SKM-1 (cell line): ENCODE measurements at regions not wholly inside any gene's neighbourhood (a gene's known extent, or its start where the extent isn't known, plus 50 kb on each side); places are given as distances from the start of the nearest gene placed in this dataset.
"Not testable (repeated sequence)": the region's sequence is repeated elsewhere in the genome, so short reads cannot be mapped to it uniquely, and the experiment has no call there.

Experiments
- DNase-seq: peaks from one replicate; lab custom pipeline; 2025; ENCODE audit not compliant: unreplicated experiment; lab: John Stamatoyannopoulos, UW

DNA sequence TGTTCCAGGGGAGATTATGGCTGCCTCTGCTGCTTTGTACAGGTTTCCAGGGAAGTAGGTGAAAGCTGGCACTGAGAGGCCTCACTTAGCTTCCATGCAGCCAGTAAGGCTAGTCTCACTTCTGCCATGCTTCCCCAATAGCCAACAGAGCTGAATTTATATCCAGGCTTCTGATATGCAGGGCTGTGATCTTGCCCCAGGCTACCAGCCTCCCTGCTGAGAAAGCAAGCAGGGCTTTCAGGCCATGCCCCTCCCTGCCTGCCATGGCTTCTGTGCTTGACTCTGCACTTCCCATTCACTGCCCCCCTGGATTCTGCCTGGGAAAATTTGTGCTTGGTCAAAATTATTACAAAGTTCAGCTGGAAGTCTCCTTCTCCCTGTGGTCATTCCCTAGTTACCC lies 302.1 kb upstream of the FBXO33 start:
- DNase-seq: no peak

DNA sequence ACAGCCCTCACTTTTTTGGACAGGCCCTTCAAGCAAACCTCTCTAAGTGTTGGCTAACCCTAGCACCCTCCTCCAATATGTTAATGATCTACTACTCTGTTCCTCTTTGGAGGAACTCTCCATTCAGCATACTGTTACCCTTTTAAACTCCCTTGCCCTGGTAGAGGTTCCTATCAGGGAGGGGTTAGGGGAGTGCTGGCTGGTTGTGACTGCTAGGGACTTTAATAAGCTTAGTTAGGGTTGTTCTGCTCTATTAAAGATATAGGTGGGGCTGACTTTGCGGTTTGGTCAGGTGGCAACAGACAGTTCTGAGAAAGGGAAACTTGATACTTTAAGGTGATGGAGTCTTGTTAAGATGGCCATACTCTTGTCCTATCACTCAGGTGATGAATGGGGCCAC lies 301.5 kb upstream of the FBXO33 start:
- DNase-seq: no peak

- no peak for DNase-seq
Observed at GRCh38 chr14:39731912-39732311, 299.7 kb upstream of the FBXO33 start.

GRCh38 chr14:39726563-39726962 lies 294.3 kb upstream of the FBXO33 start:
- DNase-seq: no peak

DNA sequence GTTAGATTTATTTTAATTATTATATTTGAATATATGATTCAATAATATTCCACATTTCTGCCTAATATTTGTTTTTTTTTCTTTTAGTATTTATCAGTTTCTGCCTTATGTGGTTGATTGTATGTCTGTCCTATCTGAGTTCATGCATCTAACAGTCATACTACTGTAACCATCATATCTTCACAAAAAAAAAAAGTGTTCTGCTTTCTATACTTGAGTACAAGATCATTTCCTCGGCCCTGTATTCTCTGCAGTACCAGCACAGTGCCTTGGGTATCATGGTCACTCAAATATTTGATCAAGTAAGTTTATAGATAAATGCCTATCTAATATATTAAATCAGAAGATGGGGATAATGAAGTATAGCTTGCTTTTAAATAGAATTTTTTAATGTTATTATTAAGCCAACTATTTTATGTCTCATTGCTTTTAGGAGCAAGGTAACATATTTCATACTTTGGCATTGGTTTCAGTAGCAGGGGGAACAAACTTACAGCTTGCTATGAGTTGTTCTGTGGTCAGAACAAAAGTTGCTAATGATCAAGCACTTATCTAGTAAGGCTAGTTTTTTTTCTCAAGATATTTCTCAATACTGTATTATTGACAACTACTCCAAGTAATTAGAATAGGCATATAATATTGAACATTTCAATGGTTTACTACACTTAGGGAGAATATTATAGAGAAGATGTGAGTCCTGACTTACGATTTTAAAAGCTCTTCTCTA lies 290.5 kb upstream of the FBXO33 start:
- no peak for DNase-seq

DNA sequence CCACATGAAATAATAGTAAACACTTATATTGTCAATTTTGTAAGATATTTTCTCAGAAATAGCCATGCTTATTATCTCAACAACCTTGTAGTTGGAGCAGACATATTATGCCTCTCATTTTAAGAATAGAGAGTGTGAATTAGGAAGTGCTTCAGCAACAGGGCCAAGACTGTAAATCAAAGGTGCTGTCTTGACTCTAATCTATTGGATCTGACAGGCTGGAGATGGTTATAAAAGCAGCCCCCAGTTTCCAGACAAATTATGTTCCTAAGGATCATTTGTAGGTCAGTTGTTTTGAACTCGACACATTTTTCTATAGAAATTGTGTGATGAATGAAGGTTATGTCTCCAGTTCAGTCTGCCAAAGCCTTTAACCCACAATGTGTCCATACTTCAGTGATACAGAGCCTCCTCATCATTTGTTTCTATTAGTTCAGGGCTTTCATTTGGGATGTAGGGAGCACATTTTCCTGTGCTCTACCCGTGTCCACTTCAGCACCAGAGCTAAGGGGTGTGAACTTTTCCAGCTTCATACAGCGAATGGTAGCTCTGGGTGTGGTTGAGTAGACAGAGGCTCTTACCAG lies 284.8 kb upstream of the FBXO33 start:
- DNase-seq: no peak

DNA sequence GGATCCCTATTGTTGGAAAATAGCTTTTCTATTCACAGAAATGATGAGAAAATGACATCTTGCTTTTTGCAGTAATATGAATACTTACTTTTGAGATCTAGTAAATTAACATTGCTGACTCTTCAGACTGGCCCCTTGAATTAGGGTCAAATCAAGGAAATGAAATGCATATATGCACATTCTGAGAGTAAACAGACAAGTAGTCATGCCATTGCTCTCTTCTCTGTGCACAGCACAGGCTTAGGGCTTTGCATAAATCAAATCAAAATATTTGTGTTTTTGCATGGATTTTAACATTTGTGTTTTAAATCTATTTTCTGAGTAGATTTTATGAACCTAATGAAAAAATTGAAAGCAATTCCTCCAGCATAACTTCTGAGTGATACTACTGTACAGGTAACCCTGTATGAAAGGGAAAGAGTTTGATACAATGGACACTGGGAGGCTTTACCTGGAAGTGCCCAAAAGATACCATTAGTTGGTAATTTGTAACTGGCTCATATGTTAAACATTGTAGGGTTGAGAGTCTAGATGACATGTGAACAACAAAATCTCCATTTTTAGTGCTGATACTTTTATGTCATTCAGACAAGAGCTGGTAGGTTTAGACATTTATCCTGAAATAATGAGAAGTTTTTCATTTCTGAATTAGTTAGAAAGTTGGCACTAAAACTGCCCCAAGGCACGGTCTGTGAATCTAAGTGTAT lies 280.2 kb upstream of the FBXO33 start:
- no peak for DNase-seq

GRCh38 chr14:39704594-39704993 lies 272.4 kb upstream of the FBXO33 start:
- DNase-seq: no peak

DNA sequence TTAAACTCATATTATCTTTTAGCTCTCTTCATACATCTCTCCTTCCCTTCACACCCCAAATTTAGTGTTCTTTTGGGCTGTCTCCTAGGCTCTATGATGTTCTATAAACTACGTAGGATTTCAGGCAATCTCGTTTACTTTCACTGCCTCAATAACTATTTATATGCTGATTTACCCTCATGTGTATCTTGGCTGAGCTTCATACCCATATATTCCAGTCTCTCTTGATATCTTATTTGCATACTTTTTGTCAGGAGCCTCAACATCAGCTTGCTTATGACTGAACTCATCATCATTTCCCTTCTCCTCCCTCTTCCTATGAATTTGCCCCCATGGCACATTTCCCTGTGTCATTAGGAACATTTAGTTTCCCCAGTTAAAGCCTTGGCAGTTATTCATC lies 262.1 kb upstream of the FBXO33 start:
- no peak for DNase-seq

GRCh38 chr14:39683691-39684260 lies 251.5 kb upstream of the FBXO33 start:
- no peak for DNase-seq

- DNase-seq: no peak
Observed at GRCh38 chr14:39682582-39682981, 250.3 kb upstream of the FBXO33 start.

GRCh38 chr14:39681782-39682399 lies 249.7 kb upstream of the FBXO33 start:
- DNase-seq: no peak

- no peak for DNase-seq
Observed at GRCh38 chr14:39680777-39681176, 248.5 kb upstream of the FBXO33 start.

- DNase-seq: no peak
Observed at GRCh38 chr14:39673734-39674133, 241.5 kb upstream of the FBXO33 start.

- no peak for DNase-seq
Observed at GRCh38 chr14:39673270-39673711, 241.1 kb upstream of the FBXO33 start.

- DNase-seq: no peak
Observed at GRCh38 chr14:39668449-39668848, 236.2 kb upstream of the FBXO33 start.

- no peak for DNase-seq
Observed at GRCh38 chr14:39666386-39666785, 234.2 kb upstream of the FBXO33 start.

DNA sequence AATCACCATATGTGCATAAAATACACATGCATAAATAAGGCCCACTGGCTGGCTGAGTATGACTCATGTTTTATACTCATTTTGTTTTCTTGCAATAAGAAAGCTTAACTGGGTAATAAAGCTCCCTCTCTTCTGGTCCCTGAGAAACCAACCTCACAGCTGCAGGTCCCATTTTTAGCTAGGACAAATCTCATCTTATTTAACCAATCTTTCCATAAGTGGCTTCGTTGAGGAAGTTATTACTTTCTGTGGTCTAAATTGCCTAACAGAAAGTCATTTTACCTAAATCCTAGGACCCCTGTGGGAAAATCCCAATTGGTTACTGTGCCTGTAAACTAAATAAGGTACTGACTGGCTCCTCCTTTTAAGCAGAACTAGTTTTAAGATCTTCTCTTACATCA lies 232.8 kb upstream of the FBXO33 start:
- no peak for DNase-seq

DNA sequence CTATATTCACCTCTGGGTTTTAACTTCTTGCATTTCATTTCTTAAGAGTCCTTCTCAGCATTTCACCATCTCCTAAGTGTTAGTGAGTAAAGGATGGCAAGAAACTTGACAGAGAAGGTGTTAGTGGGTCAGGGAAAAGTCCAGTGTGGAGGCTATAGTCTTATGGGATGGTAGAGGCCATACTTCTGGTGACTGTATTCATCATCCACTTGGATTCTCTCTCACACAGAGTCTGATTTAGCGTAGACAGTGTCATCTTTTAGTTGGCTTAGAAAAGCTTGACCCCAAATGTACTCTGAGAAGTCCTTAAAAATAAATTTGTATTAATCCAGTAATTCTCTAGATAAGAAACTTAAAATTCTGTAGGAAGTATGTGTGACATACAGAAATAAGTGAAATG lies 232.4 kb upstream of the FBXO33 start:
- no peak for DNase-seq

DNA sequence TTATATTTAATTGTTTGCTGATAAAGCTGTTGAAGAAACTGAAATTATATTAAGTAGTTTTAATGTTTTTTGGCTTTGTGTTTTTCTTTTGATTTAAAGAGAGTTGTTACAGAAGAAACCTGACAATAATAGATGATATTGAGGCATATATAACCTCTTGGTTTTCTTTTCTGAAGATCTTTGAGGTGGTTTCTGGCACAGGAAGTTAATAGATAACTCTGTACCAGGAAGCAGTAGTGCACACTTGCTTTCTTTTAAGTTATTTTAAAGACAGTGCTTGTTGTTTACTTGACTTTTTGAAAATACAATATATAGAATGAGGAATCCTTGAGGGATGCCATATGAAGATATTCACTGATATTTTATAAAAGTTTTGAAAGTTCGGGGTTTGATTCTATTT lies 209.0 kb upstream of the FBXO33 start:
- no peak for DNase-seq

GRCh38 chr14:39639009-39639408 lies 206.8 kb upstream of the FBXO33 start:
- not testable (repeated sequence) for DNase-seq

- DNase-seq: no peak
Observed at GRCh38 chr14:39628087-39628486, 195.9 kb upstream of the FBXO33 start.
